ENCODE measurements at regions not wholly inside any gene's neighbourhood (a gene's known extent, or its start where the extent isn't known, plus 50 kb on each side); places are given as distances from the start of the nearest gene placed in this dataset.

DNA sequence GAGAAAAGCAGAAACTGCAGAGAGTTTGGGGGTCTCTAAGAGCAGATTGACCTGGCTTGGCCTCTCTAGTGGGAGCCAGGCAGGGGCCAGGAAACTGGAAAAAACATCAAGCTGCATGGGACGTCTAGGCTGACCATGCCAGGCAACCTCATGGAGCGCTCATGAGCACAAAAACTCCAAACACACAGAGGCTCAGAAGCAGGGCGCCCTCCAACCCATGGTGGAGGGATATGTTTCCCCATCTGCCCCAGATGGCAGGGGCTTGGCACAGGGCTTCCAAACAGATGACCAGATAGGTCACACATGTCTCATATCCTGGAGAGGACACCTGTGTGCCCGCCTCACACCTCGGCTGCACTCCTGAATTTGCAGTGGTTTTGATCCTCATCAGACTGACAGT is 879.0 kb downstream of the UQCRFS1 start:
- intact Hi-C loops (cut with DNase I; ENCODE audit: low total_unique reads), result no loop called here
- no peak for TF ChIP-seq POLR2AphosphoS5 (IDR thresholded peaks at IDR 0.05)
- TF ChIP-seq POLR2A (IDR thresholded peaks at IDR 0.05), result no peak
- TF ChIP-seq CTCF (IDR thresholded peaks at IDR 0.05), result no peak
- Histone ChIP-seq H3K27me3 (no peaks in the 10 kb centered on the region), H3K4me1 (no peaks in the 10 kb centered on the region), H3K27ac (no peak overlapping the region), H3K9me3 (peaks cover 0 to 10% of the 10 kb centered on the region in 2 donors), H3K36me3 (no peaks in the 10 kb centered on the region), H3K4me3 (no peak overlapping the region)
- no peak for DNase-seq (ENCODE audit: low spot score in 2 of 2)

GRCh38 chr19:28332886-28333285 is 880.1 kb downstream of the UQCRFS1 start:
- no peak overlapping the region for H3K4me3 ChIP-seq

DNA sequence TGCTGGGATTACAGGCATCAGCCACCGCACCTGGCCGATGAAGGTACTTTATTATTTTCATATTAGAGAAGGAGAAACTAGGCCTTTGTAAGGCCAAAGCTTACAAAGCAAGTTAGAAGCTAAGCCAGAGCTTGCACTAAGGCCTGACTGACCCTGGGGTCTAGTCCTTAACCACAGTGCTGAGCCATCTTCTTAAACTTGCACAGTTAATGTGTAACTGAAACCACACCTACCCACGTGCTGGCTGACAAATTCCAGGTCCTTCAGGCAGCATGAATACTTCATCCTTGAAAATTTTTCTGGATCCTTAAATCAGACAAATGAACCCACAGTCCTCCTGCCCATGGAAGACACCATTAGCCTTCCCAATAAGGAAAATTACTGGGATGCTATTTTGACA is 880.6 kb downstream of the UQCRFS1 start:
- no peak for DNase-seq (ENCODE audit: low spot score in 2 of 2)

More at GRCh38 chr19:28332886-28333285, 880.1 kb downstream of the UQCRFS1 start:
- DNase-seq (ENCODE audit: low spot score in 2 of 2), result no peak
- no peaks in the 10 kb centered on the region for H3K4me1 ChIP-seq
- no peaks in the 10 kb centered on the region for H3K9me3 ChIP-seq
- no peak for TF ChIP-seq POLR2A (IDR thresholded peaks at IDR 0.05)
- TF ChIP-seq CTCF (IDR thresholded peaks at IDR 0.05), result no peak
- no peak for TF ChIP-seq POLR2AphosphoS5 (IDR thresholded peaks at IDR 0.05)
- intact Hi-C loops (cut with DNase I; ENCODE audit: low total_unique reads), result no loop called here
- no peaks in the 10 kb centered on the region for H3K27me3 ChIP-seq
- no peak overlapping the region for H3K27ac ChIP-seq
- no peaks in the 10 kb centered on the region for H3K36me3 ChIP-seq

DNA sequence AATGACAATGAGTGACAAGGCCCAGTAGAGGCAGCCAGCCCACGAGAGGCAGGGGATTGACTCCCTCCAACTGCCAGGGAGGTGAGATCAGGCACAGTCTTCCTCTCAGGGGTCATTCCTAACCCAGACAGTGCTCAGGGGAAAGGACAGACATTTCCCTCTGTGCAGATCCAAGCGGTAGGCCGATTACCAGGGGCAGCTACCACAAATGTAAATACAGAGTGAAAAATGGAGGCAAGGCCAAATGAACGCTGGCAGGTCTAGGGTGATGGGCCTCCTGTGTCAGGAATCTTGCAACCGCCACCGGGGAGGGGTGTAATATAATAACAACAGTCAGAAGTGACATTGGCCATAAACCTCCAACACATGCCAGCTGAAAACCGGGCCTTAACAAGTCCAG is 881.4 kb downstream of the UQCRFS1 start:
- Histone ChIP-seq H3K4me3 (no peak overlapping the region), H3K9me3 (no peaks in the 10 kb centered on the region), H3K27ac (no peak overlapping the region), H3K36me3 (no peaks in the 10 kb centered on the region), H3K4me1 (no peaks in the 10 kb centered on the region), H3K27me3 (no peaks in the 10 kb centered on the region)
- TF ChIP-seq POLR2A (IDR thresholded peaks at IDR 0.05), result no peak
- TF ChIP-seq CTCF (IDR thresholded peaks at IDR 0.05), result no peak
- TF ChIP-seq POLR2AphosphoS5 (IDR thresholded peaks at IDR 0.05), result no peak
- intact Hi-C loops (cut with DNase I; ENCODE audit: low total_unique reads), result no loop called here
- DNase-seq (ENCODE audit: low spot score in 2 of 2), result no peak

More for the DNA sequence above, 880.6 kb downstream of the UQCRFS1 start:
- H3K27me3 ChIP-seq, result no peaks in the 10 kb centered on the region
- no peaks in the 10 kb centered on the region for H3K4me1 ChIP-seq
- H3K9me3 ChIP-seq, result no peaks in the 10 kb centered on the region
- no peak overlapping the region for H3K4me3 ChIP-seq
- no peaks in the 10 kb centered on the region for H3K36me3 ChIP-seq
- intact Hi-C loops (cut with DNase I; ENCODE audit: low total_unique reads), result no loop called here
- no peak overlapping the region for H3K27ac ChIP-seq
- no peak for TF ChIP-seq CTCF (IDR thresholded peaks at IDR 0.05)

DNA sequence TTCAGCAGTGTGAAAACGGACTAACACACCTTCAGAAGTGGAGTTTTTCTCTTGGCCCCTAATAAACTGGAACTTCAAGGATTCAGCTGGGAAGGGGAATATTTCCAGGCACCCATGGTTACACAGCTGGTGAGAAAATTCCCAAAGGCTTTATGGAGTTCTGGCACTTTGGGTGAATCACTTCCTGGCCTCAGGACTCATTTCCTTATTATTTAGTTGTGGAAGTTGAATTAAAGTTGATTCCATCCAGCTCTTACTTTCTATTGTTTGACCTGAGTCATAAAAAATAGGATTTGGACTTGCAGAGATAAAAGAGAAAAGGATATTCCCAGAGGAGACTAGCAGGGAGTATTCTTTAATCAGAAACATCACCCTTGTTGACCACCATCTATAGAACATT is 882.1 kb downstream of the UQCRFS1 start:
- TF ChIP-seq POLR2A (IDR thresholded peaks at IDR 0.05) (no peak), POLR2AphosphoS5 (IDR thresholded peaks at IDR 0.05) (no peak), CTCF (IDR thresholded peaks at IDR 0.05) (no peak)
- no peaks in the 10 kb centered on the region for H3K36me3 ChIP-seq
- H3K9me3 ChIP-seq, result no peaks in the 10 kb centered on the region
- H3K4me3 ChIP-seq, result no peak overlapping the region
- H3K27ac ChIP-seq, result no peak overlapping the region
- no peak for DNase-seq (ENCODE audit: low spot score in 2 of 2)
- H3K27me3 ChIP-seq, result no peaks in the 10 kb centered on the region
- intact Hi-C loops (cut with DNase I; ENCODE audit: low total_unique reads), result no loop called here
- no peaks in the 10 kb centered on the region for H3K4me1 ChIP-seq
